ENCODE measurements at regions not wholly inside any gene's neighbourhood (a gene's known extent, or its start where the extent isn't known, plus 50 kb on each side); places are given as distances from the start of the nearest gene placed in this dataset.

- Mint-ChIP-seq H3K9me3 (peaks cover 11% of the 10 kb centered on the region), H3K27me3 (ENCODE audit: low read depth) (peaks cover 36% of the 10 kb centered on the region), H3K36me3 (no peaks in the 10 kb centered on the region), H3K27ac (no peak overlapping the region), H3K4me1 (peaks cover 21% of the 10 kb centered on the region), H3K4me3 (no peak overlapping the region)
- POLR2A ChIA-PET = no interaction called here
- ATAC-seq (no peak), DNase-seq (ENCODE audit: low spot score) (no peak)
- TF ChIP-seq NR2C2 (CRISPR knock-in tag; IDR thresholded peaks at IDR 0.05) (no peak), ZMAT4 (CRISPR knock-in tag; IDR thresholded peaks at IDR 0.05) (no peak), ESRRA (CRISPR knock-in tag; IDR thresholded peaks at IDR 0.05; ENCODE audit: borderline replicate concordance) (no peak), EMX1 (CRISPR knock-in tag; IDR thresholded peaks at IDR 0.05) (no peak), CBFB (CRISPR knock-in tag; IDR thresholded peaks at IDR 0.05; ENCODE audit: low read depth) (no peak), SMAD4 (CRISPR knock-in tag; IDR thresholded peaks at IDR 0.05) (no peak), CTCF (IDR thresholded peaks at IDR 0.05) (no peak), ATF6 (CRISPR knock-in tag; IDR thresholded peaks at IDR 0.05) (no peak), ZSCAN18 (CRISPR knock-in tag; IDR thresholded peaks at IDR 0.05) (no peak), ZNF232 (CRISPR knock-in tag; IDR thresholded peaks at IDR 0.05) (no peak), E2F1 (CRISPR knock-in tag; IDR thresholded peaks at IDR 0.05) (no peak)
- TF ChIP-seq, protein P1, sequence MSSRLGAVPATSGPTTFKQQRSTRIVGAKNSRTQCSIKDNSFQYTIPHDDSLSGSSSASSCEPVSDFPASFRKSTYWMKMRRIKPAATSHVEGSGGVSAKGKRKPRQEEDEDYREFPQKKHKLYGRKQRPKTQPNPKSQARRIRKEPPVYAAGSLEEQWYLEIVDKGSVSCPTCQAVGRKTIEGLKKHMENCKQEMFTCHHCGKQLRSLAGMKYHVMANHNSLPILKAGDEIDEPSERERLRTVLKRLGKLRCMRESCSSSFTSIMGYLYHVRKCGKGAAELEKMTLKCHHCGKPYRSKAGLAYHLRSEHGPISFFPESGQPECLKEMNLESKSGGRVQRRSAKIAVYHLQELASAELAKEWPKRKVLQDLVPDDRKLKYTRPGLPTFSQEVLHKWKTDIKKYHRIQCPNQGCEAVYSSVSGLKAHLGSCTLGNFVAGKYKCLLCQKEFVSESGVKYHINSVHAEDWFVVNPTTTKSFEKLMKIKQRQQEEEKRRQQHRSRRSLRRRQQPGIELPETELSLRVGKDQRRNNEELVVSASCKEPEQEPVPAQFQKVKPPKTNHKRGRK (CRISPR knock-in tag; IDR thresholded peaks at IDR 0.05; ENCODE audit: borderline replicate concordance) = no peak
- CTCF ChIA-PET = interaction anchor here (1.6 kb wide), 2 partner anchors 11 to 138 kb away, joined by 4 to 6 read pairs; no protein-coding TSS in a partner anchor
These were observed 92.7 kb upstream of the LHX1 start for GRCh38 chr17:36844601-36845000.

DNA sequence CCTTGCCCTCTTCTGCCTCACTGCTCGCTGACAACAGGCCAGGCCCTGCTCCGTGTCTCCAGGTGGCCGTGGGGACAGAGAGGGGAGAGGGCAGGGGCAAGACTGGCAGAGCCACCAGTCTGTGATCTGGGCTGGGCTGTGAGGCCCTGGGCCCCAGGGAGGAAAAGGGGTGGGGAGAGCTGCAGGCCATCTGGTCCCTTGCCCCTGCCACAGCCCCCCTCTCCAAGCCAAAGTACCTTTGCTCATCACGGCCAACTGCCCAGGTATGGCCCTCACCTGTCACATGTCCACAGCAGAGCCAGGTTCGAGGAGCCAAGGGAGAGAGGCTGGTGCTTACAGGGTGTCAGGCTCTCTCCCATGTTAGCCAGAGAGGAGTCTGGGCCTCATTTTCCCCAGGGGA, 91.4 kb upstream of the LHX1 start:
- Mint-ChIP-seq H3K9me3 (peaks cover 5% of the 10 kb centered on the region), H3K4me3 (no peak overlapping the region), H3K27me3 (ENCODE audit: low read depth) (peaks cover 33% of the 10 kb centered on the region), H3K27ac (no peak overlapping the region), H3K4me1 (peaks cover 21% of the 10 kb centered on the region), H3K36me3 (no peaks in the 10 kb centered on the region)
- ATAC-seq (no peak), DNase-seq (ENCODE audit: low spot score) (no peak)
- ChIA-PET POLR2A (no interaction called here), CTCF (interaction anchor here (1.6 kb wide), 1 partner anchor 139 kb away, joined by 6 read pairs; no protein-coding TSS in a partner anchor)
- TF ChIP-seq CREB1 (CRISPR knock-in tag; IDR thresholded peaks at IDR 0.05) (no peak), RORB (CRISPR knock-in tag; IDR thresholded peaks at IDR 0.05) (no peak), IRF1 (CRISPR knock-in tag; IDR thresholded peaks at IDR 0.05) (no peak), CBFB (CRISPR knock-in tag; IDR thresholded peaks at IDR 0.05; ENCODE audit: low read depth) (no peak), MLX (CRISPR knock-in tag; IDR thresholded peaks at IDR 0.05) (no peak), HMGA2 (CRISPR knock-in tag; IDR thresholded peaks at IDR 0.05) (no peak), FOXK1 (CRISPR knock-in tag; IDR thresholded peaks at IDR 0.05) (no peak), TEAD4 (CRISPR knock-in tag; IDR thresholded peaks at IDR 0.05) (no peak), ZNF416 (CRISPR knock-in tag; IDR thresholded peaks at IDR 0.05) (no peak), TCF7 (CRISPR knock-in tag; IDR thresholded peaks at IDR 0.05; ENCODE audit: low read depth) (no peak), ZNF423 (CRISPR knock-in tag; IDR thresholded peaks at IDR 0.05) (no peak), ZNF263 (CRISPR knock-in tag; IDR thresholded peaks at IDR 0.05; ENCODE audit: low read depth) (no peak), NR3C1 (CRISPR knock-in tag; conservative IDR thresholded peaks at IDR 0.05; ENCODE audit: low read depth) (no peak)
- TF ChIP-seq, protein P2, sequence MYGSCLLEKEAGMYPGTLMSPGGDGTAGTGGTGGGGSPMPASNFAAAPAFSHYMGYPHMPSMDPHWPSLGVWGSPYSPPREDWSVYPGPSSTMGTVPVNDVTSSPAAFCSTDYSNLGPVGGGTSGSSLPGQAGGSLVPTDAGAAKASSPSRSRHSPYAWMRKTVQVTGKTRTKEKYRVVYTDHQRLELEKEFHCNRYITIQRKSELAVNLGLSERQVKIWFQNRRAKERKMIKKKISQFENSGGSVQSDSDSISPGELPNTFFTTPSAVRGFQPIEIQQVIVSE (CRISPR knock-in tag; IDR thresholded peaks at IDR 0.05; ENCODE audit: borderline replicate concordance) = no peak

Measured in WTC11 (cell line).